ENCODE measurements at regions not wholly inside any gene's neighbourhood (a gene's known extent, or its start where the extent isn't known, plus 50 kb on each side); places are given as distances from the start of the nearest gene placed in this dataset.

GRCh38 chr3:68173012-68173634 lies 518.7 kb upstream of the SUCLG2 start:
- TF ChIP-seq CTCF (IDR thresholded peaks at IDR 0.05) (no peak), POLR2A (IDR thresholded peaks at IDR 0.05) (no peak)
